NAMALWA (cell line): ENCODE measurements at regions not wholly inside any gene's neighbourhood (a gene's known extent, or its start where the extent isn't known, plus 50 kb on each side); places are given as distances from the start of the nearest gene placed in this dataset.

ENCODE experiments used
- DNase-seq: peaks from one replicate; pipeline ENCODE4 v3.0.0-alpha.2; 2015; ENCODE audit warnings: low spot score

DNA sequence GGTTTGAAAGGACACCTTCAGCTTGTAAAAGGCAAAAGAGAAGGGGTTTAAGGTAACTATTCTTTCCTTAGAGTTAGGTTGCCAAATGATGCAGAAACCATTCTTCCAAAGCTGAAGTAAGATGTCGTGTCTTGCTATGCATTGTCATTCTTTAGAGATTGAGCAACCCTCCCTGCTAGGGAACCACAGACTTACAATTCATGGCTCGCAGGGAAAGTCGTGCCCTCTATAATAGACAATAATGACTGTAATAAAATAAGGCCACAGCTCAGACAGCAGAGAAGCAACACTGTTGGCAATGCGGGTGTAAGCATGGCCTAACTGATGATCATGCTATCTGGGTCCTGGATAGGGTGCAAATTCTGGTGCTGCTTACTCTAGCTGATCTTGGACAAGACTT is 129.6 kb upstream of the CDH13 start:
- no peak for DNase-seq

- DNase-seq = no peak
Measured at GRCh38 chr16:82488460-82488859, 138.3 kb upstream of the CDH13 start.

- no peak for DNase-seq
Measured at GRCh38 chr16:82481455-82481854, 145.3 kb upstream of the CDH13 start.

- DNase-seq = no peak
Measured at GRCh38 chr16:82476786-82477185, 150.0 kb upstream of the CDH13 start.

DNA sequence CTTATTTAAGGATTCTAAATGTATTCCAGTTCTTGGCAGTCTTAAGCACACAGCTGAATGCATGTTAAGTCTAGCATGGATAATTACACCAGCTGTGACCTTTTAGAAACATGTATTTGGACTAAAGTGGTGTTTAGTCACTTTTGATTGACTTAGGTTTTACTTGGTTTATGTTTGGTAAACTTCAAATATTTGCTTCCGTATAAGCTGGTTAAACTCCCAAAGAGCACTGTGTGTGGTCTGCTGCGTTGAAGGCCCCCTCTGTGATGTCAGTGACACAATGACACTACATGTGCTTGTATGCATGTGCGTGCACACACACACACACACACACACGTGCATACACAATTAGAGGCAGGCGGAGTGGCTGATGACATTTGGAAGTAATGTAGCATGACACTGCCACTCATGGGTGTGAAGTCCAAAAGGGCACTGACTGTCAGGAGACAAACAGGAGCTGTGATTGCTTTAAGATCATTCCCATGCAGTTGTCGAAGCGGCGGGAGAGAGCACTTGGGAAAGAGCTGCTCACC is 156.1 kb upstream of the CDH13 start:
- DNase-seq = no peak

GRCh38 chr16:82470016-82470415 is 156.8 kb upstream of the CDH13 start:
- DNase-seq = no peak

GRCh38 chr16:82464187-82464586 is 162.6 kb upstream of the CDH13 start:
- DNase-seq = no peak

DNA sequence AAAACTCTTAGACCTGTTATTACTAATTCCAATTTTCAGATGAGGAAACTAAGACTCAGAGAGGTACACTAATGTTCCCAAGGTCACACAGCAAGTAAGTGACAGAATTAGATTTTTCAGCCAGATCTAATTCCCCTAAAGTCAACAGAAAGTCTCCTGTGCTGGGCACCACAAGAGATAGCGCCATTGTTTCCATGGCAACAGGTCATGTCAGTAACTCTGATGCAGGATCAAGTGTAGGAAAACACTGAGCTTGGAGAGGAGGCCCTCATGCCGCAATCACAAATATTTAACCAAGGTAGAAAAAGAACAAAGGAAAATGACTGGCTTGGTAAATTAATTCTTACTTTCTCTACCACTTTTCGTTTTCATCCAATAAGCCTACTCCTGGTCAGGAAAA is 166.0 kb upstream of the CDH13 start:
- DNase-seq = no peak

GRCh38 chr16:82459580-82460256 is 167.1 kb upstream of the CDH13 start:
- no peak for DNase-seq

DNA sequence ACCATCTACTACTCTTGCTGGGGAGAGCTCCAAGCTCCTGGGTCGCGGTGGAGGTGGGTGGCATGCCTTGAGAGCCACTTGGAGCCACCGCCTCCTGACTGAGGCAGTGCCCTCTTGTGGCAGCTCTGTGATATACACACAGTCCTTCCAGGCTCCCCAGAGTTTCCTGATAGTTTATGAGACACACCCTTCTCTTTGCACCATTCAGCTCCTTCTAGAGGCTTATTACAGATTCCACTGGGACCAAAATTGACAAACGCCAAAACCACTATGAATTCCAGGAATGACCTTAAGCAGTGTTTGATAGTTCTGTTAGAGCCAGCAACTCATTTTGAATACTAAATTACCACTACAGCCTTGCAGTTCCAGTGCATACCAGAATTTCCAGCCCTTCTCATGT is 170.1 kb upstream of the CDH13 start:
- peak; percentile 69 for DNase-seq

DNA sequence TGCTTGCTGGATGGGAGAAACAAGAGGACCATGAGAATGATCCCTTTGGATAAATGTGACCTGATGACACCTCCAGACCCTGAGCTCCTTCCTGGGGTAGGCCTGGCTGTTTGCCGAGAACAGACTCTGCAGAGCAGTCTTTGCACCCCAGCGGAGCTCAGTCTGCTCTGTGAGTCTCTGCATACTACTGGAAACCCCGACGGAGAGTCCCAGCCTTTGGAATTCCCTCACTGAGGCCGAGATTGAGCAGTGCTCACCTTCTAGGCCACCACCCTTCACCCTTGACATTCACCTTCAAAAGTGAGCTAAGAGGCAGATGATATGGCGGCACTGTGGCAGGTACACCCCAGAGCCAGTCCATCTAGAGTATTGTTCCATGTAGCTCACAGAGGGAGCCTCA is 172.2 kb upstream of the CDH13 start:
- no peak for DNase-seq

- no peak for DNase-seq
Measured at GRCh38 chr16:82454152-82454551, 172.6 kb upstream of the CDH13 start.

- DNase-seq = no peak
Measured at GRCh38 chr16:82452004-82452756, 174.6 kb upstream of the CDH13 start.

DNA sequence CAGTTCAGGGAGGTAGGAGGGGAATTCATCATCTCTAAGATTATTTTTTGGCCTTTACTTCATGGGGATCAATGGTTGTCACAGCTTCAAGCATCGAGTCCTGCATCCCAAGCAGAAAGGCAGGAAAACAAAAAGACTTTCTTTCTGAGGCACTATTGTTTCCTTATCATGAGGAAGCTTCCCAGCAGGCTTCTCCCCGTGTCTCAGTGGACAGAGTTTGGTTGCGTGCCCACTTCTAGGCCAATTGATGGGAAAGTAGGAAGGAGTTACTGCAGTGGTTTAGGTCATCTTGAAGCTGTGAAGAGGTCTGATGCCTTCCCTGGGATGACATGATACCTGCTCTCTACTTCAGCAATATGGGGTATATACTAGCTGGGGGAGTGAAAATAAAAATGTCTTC is 175.3 kb upstream of the CDH13 start:
- DNase-seq = no peak

DNA sequence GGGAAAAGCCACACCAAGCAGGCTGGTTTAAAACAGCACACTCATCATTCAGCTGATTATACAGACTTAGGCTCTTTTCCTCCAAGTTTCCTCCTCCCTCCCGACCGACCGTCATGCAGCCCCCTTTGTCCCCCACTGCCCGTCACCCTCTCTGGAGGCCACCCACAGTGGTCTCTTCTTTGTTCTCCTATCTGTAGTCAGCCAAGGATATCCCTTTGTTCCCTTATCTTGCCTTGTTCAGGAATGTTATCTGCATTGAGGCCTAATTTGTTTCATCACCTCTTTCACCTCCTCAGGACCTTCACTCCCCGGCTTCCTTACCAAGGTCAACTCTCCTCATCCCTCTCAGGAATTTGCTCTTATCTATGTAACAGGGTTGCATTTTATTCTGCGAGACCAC is 186.4 kb upstream of the CDH13 start:
- no peak for DNase-seq

DNA sequence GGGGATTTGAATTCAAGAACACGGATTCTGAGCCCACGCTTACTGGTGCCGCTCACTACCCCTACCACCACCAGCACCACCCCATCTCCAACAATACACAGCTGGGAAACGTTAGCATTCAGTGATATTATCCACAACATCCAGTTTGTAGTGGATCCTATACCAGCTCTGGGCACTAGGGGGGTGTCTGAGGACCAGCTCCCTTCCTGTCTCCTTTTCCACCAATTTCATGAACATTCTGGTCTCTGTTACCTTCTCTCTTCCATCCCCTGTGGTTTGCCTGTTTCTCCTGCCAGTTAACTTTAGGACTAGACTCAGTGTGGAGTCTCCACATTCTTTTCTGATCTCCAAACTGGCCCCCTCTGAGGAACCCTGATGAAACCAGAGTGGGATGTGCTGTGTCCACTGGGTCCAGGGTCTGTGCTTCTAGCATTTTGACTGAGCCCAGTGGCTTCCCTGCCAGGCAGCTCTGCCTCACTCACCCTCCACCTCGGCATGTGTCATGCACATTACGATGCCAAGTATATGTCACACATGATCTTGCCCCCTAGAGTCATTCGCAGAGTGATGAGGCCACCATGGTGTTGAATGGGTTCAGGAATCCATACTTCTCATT is 187.0 kb upstream of the CDH13 start:
- peak; percentile 19 for DNase-seq

GRCh38 chr16:82433042-82433441 is 193.7 kb upstream of the CDH13 start:
- DNase-seq = no peak

GRCh38 chr16:82432261-82432660 is 194.5 kb upstream of the CDH13 start:
- no peak for DNase-seq

GRCh38 chr16:82425661-82426060 is 201.1 kb upstream of the CDH13 start:
- no peak for DNase-seq

GRCh38 chr16:82421851-82422250 is 204.9 kb upstream of the CDH13 start:
- no peak for DNase-seq

DNA sequence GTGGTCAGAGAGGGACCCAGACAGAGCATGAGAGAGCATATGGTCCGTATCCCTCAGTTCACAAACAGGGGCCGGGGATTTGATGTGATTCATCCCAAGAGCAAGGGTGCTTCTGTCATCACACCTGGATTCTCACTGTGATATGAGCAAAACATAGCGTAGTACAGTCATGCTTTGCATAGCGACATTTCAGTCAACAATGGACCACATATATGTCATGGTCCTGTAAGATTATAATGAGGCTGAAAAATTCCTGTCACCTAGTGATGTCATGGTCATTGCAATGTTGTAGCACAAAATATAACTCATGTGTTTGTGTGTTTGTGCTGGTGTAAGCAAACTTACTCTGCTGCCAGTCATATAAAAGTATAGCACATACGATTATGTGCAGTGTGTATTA is 207.4 kb upstream of the CDH13 start:
- no peak for DNase-seq

- no peak for DNase-seq
Measured at GRCh38 chr16:82414476-82414875, 212.3 kb upstream of the CDH13 start.

GRCh38 chr16:82412770-82413169 is 214.0 kb upstream of the CDH13 start:
- no peak for DNase-seq
